Effector CD8-positive, alpha-beta T cell (primary cell): ENCODE measurements at regions not wholly inside any gene's neighbourhood (a gene's known extent, or its start where the extent isn't known, plus 50 kb on each side); places are given as distances from the start of the nearest gene placed in this dataset.
"Not testable (repeated sequence)": the region's sequence is repeated elsewhere in the genome, so short reads cannot be mapped to it uniquely, and the experiment has no call there.

Experiments used
- DNase-seq: peaks from one replicate; lab custom pipeline; 2025; lab: John Stamatoyannopoulos, UW

DNA sequence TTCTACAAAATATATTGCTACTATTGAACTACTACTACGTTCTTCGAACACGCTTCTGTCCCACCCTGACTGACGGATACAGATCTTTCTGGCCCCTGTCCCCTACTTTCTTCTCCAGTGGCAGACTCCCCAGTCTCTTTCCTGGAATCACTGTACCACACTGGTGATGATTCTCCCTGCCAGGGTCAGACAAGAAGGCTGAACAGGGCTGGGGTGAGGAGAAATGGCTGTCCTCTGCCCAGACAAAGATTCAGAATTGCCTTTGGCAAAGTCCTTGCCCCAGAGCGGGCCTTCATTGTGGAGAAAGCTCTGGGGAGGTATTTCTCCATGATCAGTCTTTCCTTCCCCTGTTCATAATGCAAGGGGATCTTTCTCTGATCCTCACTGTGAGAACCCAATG lies 1417.1 kb downstream of the BRD1 start:
- no peak for DNase-seq

DNA sequence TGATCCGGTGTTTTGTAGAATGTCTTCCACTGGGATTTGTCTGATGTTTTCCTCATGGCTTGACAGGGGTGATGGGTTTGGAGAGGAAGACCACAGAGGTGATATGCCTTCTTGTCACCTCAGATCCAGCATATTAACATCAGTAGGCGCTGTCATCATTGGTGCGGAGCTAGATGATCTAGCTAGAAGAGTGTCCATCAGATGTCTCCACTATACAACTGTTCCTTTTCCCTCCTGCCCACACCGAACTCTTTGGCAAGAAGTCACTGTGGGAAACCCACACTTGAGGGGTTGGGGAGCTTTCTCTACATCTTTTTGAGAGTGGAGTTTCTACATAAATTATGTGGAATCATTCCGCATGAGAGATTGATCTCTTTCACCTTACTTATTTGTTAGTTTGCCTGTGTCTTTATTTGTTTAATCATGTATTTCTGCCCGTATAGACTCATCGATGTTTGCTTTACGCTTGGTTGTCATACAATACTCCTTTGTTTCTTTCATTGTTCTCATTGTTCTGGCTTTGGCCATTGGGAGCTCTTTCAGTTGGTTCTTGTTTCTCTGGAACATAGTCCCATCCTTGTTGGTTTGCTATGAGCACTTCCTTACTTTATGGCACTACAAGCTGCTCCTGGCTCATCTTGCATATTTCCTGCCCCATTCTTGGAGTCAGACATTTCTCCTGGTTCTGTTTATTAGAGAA lies 1420.3 kb downstream of the BRD1 start:
- DNase-seq: no peak

DNA sequence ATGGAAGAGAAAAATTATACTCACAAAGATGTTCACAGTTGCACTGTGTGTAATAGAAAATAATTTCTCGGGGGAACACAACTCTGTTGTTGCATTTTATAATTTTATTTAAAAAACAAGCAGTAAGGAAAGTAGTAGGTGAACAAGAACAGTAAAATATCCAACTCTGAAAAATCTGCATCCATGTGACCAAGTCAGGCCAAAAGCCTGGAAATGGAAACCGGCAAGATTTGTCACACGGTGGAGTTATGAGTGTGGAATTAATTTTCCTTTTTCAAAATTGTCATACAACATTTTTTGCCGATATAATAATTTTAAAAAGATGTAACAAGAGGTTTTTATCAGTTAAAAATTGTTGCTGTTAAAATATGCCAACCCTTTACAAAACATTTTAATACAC lies 1421.5 kb downstream of the BRD1 start:
- no peak for DNase-seq

DNA sequence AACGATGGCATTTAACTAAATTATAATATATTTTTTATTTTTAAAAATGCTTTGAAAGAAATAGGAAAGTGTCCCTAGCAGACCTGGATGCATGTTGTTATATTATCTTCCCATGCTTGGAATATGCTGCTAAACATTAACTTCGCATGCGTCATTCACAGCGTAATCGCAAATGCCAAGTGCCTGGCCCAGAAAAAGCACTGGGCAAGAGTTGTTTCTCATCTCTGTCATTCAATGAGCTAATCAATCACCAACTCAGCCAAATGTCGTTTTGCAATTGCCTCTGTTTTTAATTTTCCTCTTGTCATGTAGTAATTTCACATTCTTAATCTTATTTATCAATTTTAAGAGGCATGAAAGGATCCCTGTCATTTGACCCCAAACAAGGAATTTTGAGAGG lies 1421.9 kb downstream of the BRD1 start:
- no peak for DNase-seq

DNA sequence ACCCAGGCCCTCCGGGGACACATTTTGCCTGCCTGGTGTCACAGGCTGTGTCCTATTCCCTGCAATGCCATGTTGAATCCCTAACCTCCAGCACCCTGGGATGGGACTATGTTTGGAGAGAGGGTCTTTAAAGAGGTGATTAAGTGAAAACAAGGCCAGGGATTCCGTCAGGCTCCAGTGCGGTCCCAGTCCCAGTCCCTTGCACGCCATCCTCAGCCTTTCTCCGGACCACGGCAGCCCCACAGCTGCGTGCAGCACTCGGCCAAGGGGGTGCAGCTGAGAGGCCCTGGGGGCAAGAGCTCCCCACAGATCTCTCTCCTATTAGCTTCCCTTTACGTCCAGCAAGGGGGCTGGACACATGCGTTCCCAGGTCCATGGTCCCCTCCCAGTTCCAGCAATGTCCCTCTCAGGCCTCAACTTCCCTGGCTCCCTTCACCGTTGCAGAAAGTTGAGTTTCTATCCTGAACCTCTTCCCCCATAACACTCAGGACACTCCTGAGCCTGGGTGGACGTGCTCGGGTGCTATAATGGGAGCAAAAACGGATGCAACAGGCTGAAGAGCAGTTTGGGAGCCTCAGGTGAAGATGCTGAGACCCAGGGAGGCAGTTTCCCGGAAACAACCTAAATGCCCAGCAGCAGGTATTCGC lies 1422.7 kb downstream of the BRD1 start:
- no peak for DNase-seq

DNA sequence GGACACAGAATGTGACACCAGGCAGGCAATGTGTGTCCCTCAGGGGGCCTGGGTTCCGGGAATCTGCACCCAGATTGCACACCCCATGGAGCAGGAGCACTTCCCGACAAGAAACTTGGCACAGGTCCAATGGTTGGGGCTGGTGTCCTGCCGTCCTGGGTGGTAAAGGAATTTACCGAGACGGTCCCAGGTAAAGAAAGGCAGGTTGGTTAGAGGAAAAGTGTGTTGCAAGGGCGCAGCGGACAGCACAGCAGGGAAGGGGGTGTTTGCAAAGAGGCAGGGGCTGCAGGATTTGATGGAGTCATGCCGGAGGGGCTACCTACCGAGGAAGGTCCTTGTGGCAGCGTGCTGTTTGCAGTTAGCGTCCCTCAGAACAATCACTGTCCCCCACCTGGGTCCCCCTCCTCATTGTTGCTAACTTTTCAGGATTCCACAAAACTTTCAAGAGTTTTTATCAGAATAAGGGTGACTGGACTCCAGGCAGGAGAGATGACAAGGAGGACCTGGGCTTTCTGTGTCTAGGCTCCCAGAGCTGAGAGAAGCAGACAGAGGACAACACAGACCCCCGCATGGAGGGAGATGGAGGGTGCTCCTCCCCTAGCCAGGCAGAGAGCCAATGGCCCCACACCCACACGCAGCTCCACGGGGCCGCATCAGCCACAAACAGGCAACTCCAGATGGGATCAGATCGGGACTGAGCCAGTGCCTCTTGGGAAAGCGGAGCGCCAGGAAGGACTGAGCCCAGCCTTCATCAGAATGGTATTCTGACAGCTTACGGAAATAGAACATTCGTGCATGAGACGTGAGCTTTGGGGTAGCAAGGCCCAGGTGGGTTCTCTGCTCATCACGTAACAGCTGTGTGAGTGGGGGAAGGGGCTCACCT lies 1423.9 kb downstream of the BRD1 start:
- DNase-seq: no peak

DNA sequence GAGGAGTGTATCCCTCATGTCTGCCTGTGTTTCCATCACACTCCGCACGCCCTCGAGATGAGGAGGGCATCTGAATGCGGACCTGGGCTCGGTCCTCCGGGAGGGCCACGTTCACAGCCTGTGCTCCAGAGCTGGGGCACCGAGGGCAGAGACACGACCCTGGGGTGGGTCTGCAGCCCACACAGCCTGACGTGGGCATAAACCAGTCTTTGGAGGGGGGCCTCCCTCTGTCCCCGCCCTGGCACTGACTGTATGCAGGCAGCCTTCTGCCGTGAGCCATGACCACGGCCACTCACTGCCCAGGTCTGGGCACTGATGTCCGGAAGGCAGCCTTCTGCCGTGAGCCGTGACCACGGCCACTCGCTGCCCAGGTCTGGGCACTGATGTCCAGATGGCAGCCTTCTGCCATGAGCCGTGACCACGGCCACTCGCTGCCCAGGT lies 1425.1 kb downstream of the BRD1 start:
- DNase-seq: no peak

DNA sequence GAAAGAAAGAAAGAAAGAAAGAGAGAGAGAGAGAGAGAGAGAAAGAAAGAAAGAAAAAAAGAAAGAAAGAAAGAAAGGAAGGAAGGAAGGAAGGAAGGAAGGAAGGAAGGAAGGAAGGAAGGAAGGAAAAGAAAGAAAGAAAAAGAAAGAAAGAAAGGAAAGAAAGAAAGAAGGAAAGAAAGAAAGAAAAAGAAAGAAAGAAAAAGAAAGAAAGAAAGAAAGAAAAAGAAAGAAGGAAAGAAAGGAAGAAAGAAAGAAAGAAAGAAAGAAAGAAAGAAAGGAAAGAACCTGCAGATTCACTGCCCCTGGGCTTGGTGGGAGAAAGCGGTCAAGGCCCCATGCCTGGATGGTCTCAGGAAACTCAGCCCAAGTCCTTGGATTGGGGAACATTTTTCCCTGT lies 1426.2 kb downstream of the BRD1 start:
- DNase-seq: not testable (repeated sequence)

DNA sequence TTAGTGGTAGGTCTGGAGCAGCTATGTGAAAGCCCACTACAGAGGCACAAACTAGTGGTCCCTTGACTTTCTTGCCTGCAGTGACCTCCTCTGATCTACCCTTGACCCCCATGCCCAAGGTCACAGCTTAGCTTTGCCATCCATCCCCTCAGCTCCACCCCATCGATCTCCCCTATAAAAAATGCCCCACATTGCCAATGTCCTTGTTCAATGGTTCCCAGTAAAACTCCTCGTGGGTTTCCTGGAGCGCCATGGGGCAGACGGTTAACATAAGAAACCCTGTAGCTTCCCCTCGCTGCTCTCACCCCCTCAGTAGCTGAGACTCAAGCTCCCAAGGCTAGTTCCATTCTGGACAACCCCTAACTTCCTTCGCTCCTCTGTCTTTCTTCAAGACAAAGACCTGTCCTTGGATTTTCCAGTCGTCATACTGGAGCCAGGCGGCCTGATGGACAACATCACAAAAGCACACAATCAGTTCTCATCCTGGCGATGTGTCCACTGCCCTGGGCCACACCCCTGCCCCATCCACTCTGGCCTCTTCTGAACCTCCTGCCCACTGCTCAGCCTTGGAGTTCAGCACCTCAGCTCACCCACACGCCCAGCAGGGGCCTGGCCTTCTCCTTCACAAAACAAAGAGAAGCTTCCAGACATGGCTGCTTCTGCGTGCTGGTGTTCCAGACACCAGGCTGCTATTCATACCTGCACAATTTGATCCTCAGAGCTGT lies 1429.3 kb downstream of the BRD1 start:
- no peak for DNase-seq

DNA sequence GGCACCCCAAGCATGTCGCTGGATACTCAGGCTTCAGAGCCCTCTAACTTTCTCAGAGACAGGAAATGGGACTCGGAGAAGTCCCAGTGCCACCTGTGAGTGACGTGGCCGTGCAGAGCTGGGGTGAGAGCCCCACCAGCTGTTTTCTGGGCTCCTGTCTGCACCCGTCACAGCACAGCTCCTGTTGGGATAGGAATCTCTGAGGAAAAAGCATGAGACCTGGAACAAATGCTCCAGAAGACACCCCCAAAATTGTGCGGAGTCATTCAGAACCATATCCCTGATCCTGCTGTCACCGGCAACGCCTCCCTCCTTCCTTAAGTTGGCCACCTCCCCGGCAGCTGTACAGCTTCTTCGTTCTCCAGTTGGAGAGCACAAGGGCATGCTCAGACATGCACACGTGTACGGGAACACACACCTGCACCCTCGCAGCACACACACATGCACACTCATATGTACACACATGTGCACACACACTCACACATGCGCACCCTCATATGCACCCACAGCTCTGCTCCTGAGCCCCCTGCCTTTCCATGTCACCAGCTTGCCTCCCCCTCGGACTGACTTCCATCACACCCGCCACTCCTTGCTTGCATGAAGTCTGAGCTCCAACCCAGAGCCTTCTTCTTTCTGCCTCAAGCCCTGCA lies 1430.0 kb downstream of the BRD1 start:
- no peak for DNase-seq

DNA sequence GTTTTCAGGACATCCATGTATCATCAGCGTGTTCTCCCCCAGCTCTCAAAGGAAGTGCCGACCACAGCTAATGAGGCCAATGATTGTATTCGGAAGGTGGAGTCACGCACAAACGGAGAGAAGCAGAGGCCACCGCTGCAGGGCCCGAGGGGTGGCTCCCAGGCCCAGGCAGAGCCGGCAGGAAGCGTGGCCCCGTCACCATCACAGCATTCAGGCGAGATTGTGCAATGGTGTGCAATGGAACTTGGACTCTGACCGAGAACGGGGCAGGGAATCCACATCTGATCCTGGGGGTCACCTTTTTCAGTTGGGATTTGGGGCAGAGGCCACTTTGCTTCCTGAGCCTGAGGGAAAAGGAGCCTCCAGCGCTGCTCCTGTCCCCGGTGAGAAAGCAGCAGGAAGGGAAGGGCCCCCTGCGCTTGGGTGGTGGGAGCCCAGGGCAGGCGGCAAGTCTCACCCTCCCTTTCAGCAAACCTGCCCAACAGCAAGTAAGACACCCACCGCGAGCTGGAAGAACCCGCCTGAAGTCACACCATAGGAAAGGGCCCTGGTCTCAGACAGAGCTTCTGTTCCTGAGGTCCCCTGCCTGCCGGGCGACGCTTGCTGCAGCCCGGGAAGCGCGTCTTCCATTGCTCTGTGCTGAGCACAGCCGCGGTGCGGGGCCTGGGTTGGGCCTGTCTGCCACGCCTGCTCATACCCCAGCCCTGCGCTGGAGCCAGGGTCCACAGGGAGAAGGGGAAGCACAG lies 1430.7 kb downstream of the BRD1 start:
- DNase-seq: no peak

DNA sequence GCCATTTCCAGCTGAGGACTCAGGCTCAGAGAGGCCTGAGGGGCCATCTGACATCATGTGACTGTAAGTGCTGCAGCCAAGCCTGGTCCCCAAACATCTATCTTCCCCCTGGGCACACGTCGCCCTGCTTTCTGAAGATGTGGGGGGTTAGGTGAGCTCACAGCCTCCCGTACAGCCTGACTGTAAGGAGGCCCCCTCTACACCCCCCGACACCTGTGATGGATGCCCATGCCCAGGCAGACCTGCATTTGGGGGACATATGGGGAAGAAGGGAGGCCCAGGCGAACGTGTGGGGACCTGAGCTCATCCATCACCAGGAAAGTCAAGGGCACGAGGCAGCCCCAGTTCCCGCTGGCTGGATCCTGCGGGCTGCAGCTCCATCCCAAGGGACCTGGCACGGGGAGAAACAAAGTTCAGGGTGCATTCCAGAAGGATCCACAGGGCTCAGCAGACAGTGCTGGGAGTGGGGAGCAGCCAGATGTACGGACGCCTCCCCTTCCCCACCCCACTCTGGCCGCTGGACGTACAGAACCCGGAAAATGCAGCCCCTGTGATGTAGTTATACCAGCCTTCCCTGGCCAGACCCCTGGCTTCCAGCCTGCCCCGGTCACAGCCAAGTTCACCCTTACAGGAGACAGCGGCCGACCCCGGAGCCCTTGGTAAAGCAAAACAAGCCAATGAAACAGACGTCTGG lies 1431.4 kb downstream of the BRD1 start:
- DNase-seq: no peak

DNA sequence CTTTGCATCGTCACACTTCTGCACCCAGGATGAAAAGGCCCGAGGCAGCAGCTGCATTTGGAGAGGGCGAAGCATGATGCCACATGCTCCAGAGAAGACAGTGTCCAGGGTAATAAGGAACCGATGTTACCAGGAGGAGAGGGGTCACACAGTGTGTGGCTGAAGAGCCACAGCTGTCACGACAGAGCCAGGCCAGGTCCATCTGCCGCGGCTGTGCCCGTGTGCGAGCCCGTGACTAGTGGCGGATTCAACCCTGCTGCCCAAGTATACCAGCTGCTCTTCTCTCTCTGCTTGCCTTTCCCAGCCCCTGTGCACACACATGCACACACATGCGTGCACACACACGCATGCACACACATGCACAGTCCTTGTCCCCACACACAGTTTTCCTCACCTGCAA lies 1432.5 kb downstream of the BRD1 start:
- DNase-seq: no peak

DNA sequence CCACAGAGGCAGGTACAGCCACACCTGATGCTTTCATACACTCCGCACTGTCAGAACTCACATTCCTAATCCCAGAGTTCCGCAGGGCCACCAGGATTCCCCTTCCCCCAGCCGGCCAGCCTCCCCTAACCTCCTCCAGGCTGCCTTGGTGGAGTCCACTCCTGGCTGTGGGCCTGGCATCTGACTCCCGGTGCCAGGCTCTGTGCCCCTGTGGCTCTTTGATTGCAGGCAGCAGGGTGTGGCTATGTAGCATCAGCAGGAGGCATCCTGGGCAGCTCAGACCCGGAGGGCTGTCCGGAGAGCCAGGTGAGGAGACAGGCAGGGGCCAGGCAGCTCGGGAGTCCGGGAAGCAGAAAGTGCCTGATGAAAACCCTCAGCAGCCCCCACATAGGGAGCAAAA lies 1432.9 kb downstream of the BRD1 start:
- DNase-seq: no peak

DNA sequence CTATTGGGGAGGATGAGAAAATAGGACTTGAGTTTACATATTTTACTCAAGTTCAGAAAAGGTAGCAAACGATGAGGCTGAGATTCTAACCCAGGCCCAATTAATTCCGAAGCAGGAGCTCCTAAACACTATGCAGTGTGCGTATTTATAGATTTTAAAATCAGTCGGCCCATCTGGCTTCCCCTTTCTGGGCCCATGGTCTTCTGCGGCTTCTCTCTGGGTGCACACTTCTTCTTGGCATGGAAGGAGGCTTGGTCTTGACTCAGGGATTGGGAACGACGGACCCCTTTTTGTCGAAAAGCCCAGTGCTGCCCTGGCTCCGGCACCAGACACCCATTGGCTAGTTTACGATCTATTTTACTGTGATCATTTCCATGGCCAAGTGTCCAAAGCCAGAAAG lies 1433.8 kb downstream of the BRD1 start:
- DNase-seq: no peak

DNA sequence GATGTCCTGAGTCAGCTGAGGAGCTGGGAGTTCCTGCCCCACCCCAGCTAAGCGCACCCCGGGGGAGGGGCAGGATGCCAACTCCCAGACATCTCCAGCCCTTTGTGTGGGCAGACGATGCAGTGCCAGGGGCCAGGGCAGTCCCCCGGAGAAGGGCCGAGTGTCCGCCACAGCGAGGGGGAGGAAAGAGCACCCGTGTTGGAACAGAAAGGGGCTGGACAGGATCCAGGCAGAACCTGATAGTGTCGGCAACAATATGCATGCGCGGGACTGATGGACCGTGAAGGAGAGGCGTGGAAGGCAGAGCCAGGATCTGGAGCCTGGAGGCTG lies 1434.7 kb downstream of the BRD1 start:
- no peak for DNase-seq

DNA sequence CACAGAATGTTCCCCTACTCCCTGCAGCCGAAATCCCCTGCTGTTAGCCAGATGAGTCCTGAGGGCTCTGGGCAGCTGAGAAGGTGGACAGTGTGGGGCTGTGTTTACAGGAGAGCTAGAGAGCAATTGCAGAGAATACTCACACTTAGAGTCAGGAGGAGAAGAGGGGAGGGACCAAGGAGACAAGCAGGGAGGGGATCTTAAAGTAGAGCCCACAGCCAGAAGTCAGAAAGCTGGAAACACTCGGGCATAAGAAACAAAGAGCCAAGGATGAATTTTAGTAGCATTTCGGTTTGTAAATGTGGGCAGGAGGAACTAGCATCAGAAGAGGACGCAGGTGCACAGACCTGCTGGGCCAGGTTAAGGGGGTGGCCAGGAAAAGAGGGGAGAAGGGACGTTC lies 1435.9 kb downstream of the BRD1 start:
- no peak for DNase-seq

DNA sequence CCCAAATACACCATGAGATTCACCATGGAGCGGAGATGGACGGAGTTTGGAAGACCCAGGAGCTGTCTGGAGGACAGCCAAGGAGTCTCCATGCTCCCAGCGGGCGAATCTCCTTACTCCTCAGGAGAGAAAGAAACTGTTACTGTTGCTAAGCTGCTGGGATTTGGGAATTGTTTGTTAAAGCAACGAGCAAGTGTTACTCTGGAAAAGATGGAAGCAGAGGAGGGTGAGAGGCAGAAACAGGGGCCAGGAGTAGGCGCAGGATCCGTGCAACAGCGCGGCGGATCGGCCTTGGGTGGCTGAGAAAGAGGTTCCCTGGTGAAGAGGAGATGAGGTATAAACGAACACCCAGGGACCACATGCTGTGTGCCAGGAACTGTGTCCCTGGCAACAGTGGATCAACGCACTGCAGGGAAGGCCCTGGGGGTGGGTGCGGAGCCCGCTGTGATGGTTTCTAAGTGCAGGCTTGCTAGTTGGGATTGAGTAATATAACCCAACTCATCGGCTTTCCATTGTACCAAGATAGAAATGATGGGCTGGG lies 1436.4 kb downstream of the BRD1 start:
- no peak for DNase-seq

DNA sequence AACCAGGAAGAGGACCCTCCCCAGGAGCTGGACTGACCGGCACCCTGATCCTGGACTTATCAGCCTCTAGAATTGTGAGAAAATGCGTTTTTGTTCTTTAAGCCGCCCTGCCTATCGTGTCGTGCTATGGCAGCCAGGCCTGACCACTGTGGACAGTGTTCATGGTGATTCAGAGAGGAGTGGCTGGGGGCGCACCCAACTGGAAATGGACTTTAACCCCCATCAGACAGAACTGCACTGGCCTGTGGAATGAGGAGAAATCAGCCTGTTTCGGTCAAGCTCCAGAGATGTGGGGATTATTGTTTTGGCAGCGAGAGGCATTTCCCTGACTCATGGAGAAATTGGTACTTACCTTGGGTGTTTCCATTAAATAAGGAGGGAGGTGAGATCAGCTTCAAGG lies 1437.8 kb downstream of the BRD1 start:
- DNase-seq: no peak

DNA sequence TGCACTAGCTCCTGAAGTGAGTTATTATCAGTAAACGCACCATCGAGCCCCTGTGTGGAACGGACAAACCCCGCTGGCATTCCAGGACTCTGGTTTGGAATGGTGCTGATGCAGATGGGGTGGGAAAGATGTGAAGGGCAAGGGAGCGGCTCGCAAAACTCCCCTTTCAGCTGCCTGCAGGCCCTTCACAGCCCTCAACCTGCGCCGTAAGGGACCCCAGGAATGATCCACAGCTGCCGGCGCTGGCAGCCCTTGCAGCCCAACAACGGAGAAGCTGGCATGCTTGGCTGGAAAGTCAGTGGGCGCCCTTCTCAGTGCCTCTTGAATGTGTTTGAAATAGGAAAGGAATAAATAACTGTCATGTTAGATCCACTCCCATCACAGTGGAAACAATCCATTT lies 1445.5 kb downstream of the BRD1 start:
- no peak for DNase-seq
